IMR-90 (cell line): ENCODE measurements at regions not wholly inside any gene's neighbourhood (a gene's known extent, or its start where the extent isn't known, plus 50 kb on each side); places are given as distances from the start of the nearest gene placed in this dataset.

Source experiments
- ATAC-seq: fragments of 200-7000 bp; cut with Tn5 transposase; 2 replicates; pipeline ENCODE4 v1.9.1; 2020; ENCODE audit warnings: low read depth, mild to moderate bottlenecking, moderate library complexity
- BruUV-seq: library from RNA; stranded (reverse); fragments of 400-500 nt; replicated peaks from 2 replicates; lab custom pipeline; 2021; lab: Mats Ljungman, UMichigan
- CTCF ChIA-PET: fragments of 300-600 bp; formaldehyde crosslinking; extraction: SDS; loops from one replicate; lab custom pipeline; 2021; ENCODE audit warnings: antibody characterized with exemption; lab: Yijun Ruan, JAX
- POLR2A ChIA-PET: fragments of 300-600 bp; sonication (Branson Sonifier 250); formaldehyde crosslinking; loops from one replicate; lab custom pipeline; 2022; ENCODE audit warnings: antibody characterized with exemption; ENCODE audit not compliant: unreplicated experiment; lab: Charles Lee
- DNase-seq: peaks from one replicate; pipeline ENCODE4 v3.0.0; 2013
- H2AFZ ChIP-seq: replicated peaks from 2 replicates; pipeline ENCODE3; 2013; ENCODE audit warnings: low read length, mild to moderate bottlenecking; ENCODE audit not compliant: poor library complexity
- H2AK5ac ChIP-seq: 2 replicates; pipeline ENCODE4 v1.6.1; 2013; ENCODE audit warnings: low read depth, low read length, inconsistent platforms
- H2AK9ac ChIP-seq: replicated peaks from 2 replicates; pipeline ENCODE3; 2013; ENCODE audit warnings: mild to moderate bottlenecking, low read depth, low read length, moderate library complexity; ENCODE audit not compliant: poor library complexity
- H2BK120ac ChIP-seq: 2 replicates; pipeline ENCODE4 v1.6.1; 2013; ENCODE audit warnings: low read depth, low read length, inconsistent platforms
- H2BK15ac ChIP-seq: 3 replicates; pipeline ENCODE4 v1.6.1; 2013; ENCODE audit warnings: low read depth, low read length, inconsistent platforms
- H2BK20ac ChIP-seq: 2 replicates; pipeline ENCODE4 v1.6.1; 2013; ENCODE audit warnings: low read depth, mild to moderate bottlenecking, inconsistent platforms, low read length, moderate library complexity
- H2BK5ac ChIP-seq: 2 replicates; pipeline ENCODE4 v1.6.1; 2013; ENCODE audit warnings: mild to moderate bottlenecking, low read depth, low read length, inconsistent platforms; ENCODE audit not compliant: poor library complexity, severe bottlenecking
- H3K14ac ChIP-seq: replicated peaks from 2 replicates; pipeline ENCODE4 v1.6.1; 2013; ENCODE audit warnings: low read depth, low read length, inconsistent platforms
- H3K18ac ChIP-seq: 2 replicates; pipeline ENCODE4 v1.6.1; 2013; ENCODE audit warnings: low read depth, low read length, control low read depth
- H3K23ac ChIP-seq: 2 replicates; pipeline ENCODE4 v1.6.1; 2013; ENCODE audit warnings: low read depth, low read length, inconsistent platforms
- H3K27ac ChIP-seq: 2 replicates; pipeline ENCODE4 v1.5.1; 2013; ENCODE audit warnings: mild to moderate bottlenecking, control low read depth, low read length; ENCODE audit not compliant: insufficient read depth
- H3K27me3 ChIP-seq: 2 replicates; pipeline ENCODE4 v1.6.1; 2013; ENCODE audit warnings: low read length; ENCODE audit not compliant: control insufficient read depth, insufficient read depth
- H3K36me3 ChIP-seq: 2 replicates; pipeline ENCODE4 v1.6.1; 2013; ENCODE audit warnings: low read length, mixed read lengths; ENCODE audit not compliant: control insufficient read depth, insufficient read depth
- H3K4ac ChIP-seq: 2 replicates; pipeline ENCODE4 v1.6.1; 2013; ENCODE audit warnings: low read depth, low read length, inconsistent platforms
- H3K4me1 ChIP-seq: 2 replicates; pipeline ENCODE4 v1.6.1; 2013; ENCODE audit warnings: low read length, mixed read lengths; ENCODE audit not compliant: control insufficient read depth, insufficient read depth
- H3K4me2 ChIP-seq: 2 replicates; pipeline ENCODE4 v1.6.1; 2013; ENCODE audit warnings: low read depth, mild to moderate bottlenecking, control low read depth, low read length, moderate library complexity
- H3K4me3 ChIP-seq: 2 replicates; pipeline ENCODE4 v1.5.1; 2013; ENCODE audit warnings: low read depth, mild to moderate bottlenecking, control low read depth, low read length, moderate library complexity; ENCODE audit not compliant: insufficient read depth
- H3K56ac ChIP-seq: 2 replicates; pipeline ENCODE4 v1.6.1; 2013; ENCODE audit warnings: low read length, inconsistent platforms; ENCODE audit not compliant: insufficient read depth; ENCODE audit errors: extremely low read depth
- H3K79me1 ChIP-seq, 2 experiments: 2 replicates each; pipeline ENCODE4 v1.6.1; 2013; ENCODE audit warnings: low read length in 2 of 2, inconsistent platforms in 1 of 2, low read depth in 1 of 2
- H3K9ac ChIP-seq: 2 replicates; pipeline ENCODE4 v1.6.1; 2013; ENCODE audit warnings: low read depth, low read length, control low read depth
- H3K9me1 ChIP-seq: 2 replicates; pipeline ENCODE4 v1.6.1; 2013; ENCODE audit warnings: low read length, inconsistent platforms; ENCODE audit not compliant: insufficient read depth
- H3K9me3 ChIP-seq: 2 replicates; pipeline ENCODE4 v1.6.1; 2013; ENCODE audit warnings: low read length; ENCODE audit not compliant: control insufficient read depth, insufficient read depth
- H4K20me1 ChIP-seq: 2 replicates; pipeline ENCODE4 v1.6.1; 2013; ENCODE audit warnings: low read length, inconsistent platforms; ENCODE audit not compliant: insufficient read depth
- H4K5ac ChIP-seq: 2 replicates; pipeline ENCODE4 v1.6.1; 2013; ENCODE audit warnings: mild to moderate bottlenecking, low read depth, low read length, control low read depth
- H4K8ac ChIP-seq, 2 experiments: 2 replicates each; pipeline ENCODE4 v1.6.1; 2013; ENCODE audit warnings: low read depth in 2 of 2, low read length in 2 of 2, control low read depth in 1 of 2, inconsistent platforms in 1 of 2
- H4K91ac ChIP-seq: 2 replicates; pipeline ENCODE4 v1.6.1; 2013; ENCODE audit warnings: low read depth, low read length, inconsistent platforms; ENCODE audit not compliant: insufficient read depth
- BHLHE40 ChIP-seq: fragments of 150-350 bp; IDR thresholded peaks from 2 replicates; pipeline ENCODE4 v1.6.1; 2016; ENCODE audit warnings: mild to moderate bottlenecking, low read depth, low read length
- POLR2A ChIP-seq: IDR thresholded peaks from 2 replicates; pipeline ENCODE4 v1.6.1; 2012; ENCODE audit warnings: mild to moderate bottlenecking, low read depth, low read length
- RFX5 ChIP-seq: IDR thresholded peaks from 2 replicates; pipeline ENCODE4 v1.8.0; 2012; ENCODE audit warnings: low read depth, mild to moderate bottlenecking, low read length, moderate library complexity
- SMC3 ChIP-seq: fragments of 150-350 bp; IDR thresholded peaks from 2 replicates; pipeline ENCODE4 v1.6.1; 2016; ENCODE audit warnings: low read depth, mild to moderate bottlenecking, antibody characterized with exemption, low read length, moderate library complexity
- WGBS, 2 experiments: methylation state at CpG; one replicate each; pipeline versions ENCODE4 v1.1.5 to v1.1.7; 2013; ENCODE audit warnings: missing lambda C conversion rate in 2 of 2; ENCODE audit not compliant: insufficient read length in 1 of 2; ENCODE audit errors: extremely low coverage in 2 of 2; 5-methylcytosine and 5-hydroxymethylcytosine counted together
- dilution Hi-C: fragments of 300-500 bp; cut with HindIII; formaldehyde crosslinking; loops from one replicate; pipeline ENCODE4 v1.14.3; 2018; ENCODE audit warnings: low sequenced_read_pairs; ENCODE audit not compliant: unreplicated experiment
- in situ Hi-C: fragments of 300-500 bp; cut with MboI; formaldehyde crosslinking; loops from 3 replicates; pipeline ENCODE4 v1.14.3; 2019; ENCODE audit warnings: low sequenced_read_pairs, inconsistent platforms, mixed read lengths
- intact Hi-C: fragments of 100-400 bp; cut with micrococcal nuclease; formaldehyde crosslinking; loops from 2 replicates; pipeline ENCODE4 v1.10.0; 2022
- TF ChIP-seq, protein P1 (sequence below): fragments of 150-350 bp; IDR thresholded peaks from 2 replicates; pipeline ENCODE4 v1.6.1; 2017; ENCODE audit warnings: mild to moderate bottlenecking, antibody characterized with exemption, low read length, low read depth
- TF ChIP-seq, protein P2 (sequence below): conservative IDR thresholded peaks from 2 replicates; pipeline ENCODE4 v1.5.1; 2012; ENCODE audit warnings: mild to moderate bottlenecking, low read depth, low read length, improper control_type of control experiment

DNA sequence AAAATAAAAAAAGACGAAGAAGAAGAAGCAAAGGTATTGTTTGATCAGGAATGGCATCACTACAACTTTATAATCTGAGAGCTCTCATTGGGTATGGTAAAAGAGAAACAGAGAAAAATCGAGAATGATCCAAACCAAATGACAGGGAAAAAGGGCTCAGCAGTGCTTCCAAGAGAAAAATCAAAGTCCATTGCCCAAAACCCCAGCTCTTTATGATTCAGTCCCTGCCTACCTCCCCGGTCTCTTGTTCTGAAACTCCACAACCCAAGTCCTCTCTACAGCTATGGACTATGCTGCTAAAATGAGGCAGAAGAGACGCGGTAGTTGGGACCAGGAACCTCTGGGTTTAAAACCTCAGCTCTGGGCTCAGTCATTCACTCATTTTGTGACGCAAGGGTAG lies 341.1 kb upstream of the PPARGC1A start:
- Histone ChIP-seq H4K5ac (no peak overlapping the region), H2BK120ac (no peak overlapping the region), H3K36me3 (no peaks in the 10 kb centered on the region), H2BK5ac (no peak overlapping the region), H2BK15ac (no peak overlapping the region), H3K9me3 (no peaks in the 10 kb centered on the region), H3K9me1 (no peaks in the 10 kb centered on the region), H2BK20ac (no peak overlapping the region), H3K14ac (no peak overlapping the region), H3K27me3 (no peaks in the 10 kb centered on the region), H2AK5ac (no peak overlapping the region), H3K56ac (no peak overlapping the region), H3K79me1 (no peaks in the 10 kb centered on the region), H4K91ac (no peak overlapping the region), H3K9ac (no peak overlapping the region), H2AK9ac (no peak overlapping the region), H3K23ac (no peak overlapping the region), H3K4me1 (peaks cover 9% of the 10 kb centered on the region), H3K18ac (no peak overlapping the region), H3K27ac (no peak overlapping the region), H3K4ac (no peak overlapping the region), H4K8ac (no peak overlapping the region), H4K20me1 (no peaks in the 10 kb centered on the region), H3K4me2 (no peak overlapping the region), H3K4me3 (no peak overlapping the region), H2AFZ (no peak overlapping the region)
- no peak for TF ChIP-seq RFX5
- TF ChIP-seq SMC3: no peak
- TF ChIP-seq BHLHE40: no peak
- TF ChIP-seq, protein P1, sequence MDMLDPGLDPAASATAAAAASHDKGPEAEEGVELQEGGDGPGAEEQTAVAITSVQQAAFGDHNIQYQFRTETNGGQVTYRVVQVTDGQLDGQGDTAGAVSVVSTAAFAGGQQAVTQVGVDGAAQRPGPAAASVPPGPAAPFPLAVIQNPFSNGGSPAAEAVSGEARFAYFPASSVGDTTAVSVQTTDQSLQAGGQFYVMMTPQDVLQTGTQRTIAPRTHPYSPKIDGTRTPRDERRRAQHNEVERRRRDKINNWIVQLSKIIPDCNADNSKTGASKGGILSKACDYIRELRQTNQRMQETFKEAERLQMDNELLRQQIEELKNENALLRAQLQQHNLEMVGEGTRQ: no peak
- TF ChIP-seq POLR2A: no peak
- TF ChIP-seq, protein P2, sequence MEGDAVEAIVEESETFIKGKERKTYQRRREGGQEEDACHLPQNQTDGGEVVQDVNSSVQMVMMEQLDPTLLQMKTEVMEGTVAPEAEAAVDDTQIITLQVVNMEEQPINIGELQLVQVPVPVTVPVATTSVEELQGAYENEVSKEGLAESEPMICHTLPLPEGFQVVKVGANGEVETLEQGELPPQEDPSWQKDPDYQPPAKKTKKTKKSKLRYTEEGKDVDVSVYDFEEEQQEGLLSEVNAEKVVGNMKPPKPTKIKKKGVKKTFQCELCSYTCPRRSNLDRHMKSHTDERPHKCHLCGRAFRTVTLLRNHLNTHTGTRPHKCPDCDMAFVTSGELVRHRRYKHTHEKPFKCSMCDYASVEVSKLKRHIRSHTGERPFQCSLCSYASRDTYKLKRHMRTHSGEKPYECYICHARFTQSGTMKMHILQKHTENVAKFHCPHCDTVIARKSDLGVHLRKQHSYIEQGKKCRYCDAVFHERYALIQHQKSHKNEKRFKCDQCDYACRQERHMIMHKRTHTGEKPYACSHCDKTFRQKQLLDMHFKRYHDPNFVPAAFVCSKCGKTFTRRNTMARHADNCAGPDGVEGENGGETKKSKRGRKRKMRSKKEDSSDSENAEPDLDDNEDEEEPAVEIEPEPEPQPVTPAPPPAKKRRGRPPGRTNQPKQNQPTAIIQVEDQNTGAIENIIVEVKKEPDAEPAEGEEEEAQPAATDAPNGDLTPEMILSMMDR: no peak
- in situ Hi-C loops (no loop called here), dilution Hi-C loops (no loop called here), intact Hi-C loops (no loop called here)
- WGBS, 2 experiments: no CpG with 5 or more reads among the region's 6 CpGs
- POLR2A ChIA-PET: no interaction called here
- ATAC-seq: no peak
- CTCF ChIA-PET: interaction anchor here (0.6 kb wide), 1 partner anchor 21 kb away, joined by 6 read pairs; no protein-coding TSS in a partner anchor
- no TSS peak for BruUV-seq
- DNase-seq: no peak
